Choroid plexus epithelial cell (primary cell): ENCODE measurements at regions not wholly inside any gene's neighbourhood (a gene's known extent, or its start where the extent isn't known, plus 50 kb on each side); places are given as distances from the start of the nearest gene placed in this dataset.

Source experiments
- DNase-seq: peaks from one replicate; pipeline ENCODE4 v3.0.0-alpha.2; 2010; ENCODE audit warnings: low read depth
- H3K4me3 ChIP-seq: 2 replicates; pipeline ENCODE4 v1.5.1; 2011; ENCODE audit warnings: low read depth, mild to moderate bottlenecking, control low read depth, low read length, moderate library complexity
- CTCF ChIP-seq: conservative IDR thresholded peaks from 2 replicates; pipeline ENCODE4 v1.5.1; 2011; ENCODE audit warnings: low read depth, mild to moderate bottlenecking, control low read depth, inconsistent platforms, low read length, moderate library complexity

DNA sequence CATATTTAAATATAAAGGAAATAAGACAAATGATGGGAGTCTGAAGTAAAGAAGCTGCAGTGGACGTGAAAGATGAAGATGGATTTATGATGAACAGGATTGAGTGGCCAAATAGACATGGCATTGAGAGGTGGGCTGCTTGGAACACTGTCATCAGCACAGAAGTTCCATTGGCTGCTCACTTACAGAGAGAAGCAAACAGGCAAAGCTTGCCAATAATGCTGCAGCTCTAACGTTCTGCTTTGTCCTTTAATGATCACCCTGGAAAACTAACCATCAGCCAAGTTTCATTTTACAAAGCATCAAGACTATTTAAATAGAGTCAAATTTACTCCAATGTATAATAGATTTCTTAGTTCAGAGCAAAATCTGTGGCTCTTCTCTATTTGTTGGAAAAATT, 721.4 kb downstream of the TMTC2 start:
- peak; percentile 16 for DNase-seq
- no peak for TF ChIP-seq CTCF
- no peak overlapping the region for H3K4me3 ChIP-seq

DNA sequence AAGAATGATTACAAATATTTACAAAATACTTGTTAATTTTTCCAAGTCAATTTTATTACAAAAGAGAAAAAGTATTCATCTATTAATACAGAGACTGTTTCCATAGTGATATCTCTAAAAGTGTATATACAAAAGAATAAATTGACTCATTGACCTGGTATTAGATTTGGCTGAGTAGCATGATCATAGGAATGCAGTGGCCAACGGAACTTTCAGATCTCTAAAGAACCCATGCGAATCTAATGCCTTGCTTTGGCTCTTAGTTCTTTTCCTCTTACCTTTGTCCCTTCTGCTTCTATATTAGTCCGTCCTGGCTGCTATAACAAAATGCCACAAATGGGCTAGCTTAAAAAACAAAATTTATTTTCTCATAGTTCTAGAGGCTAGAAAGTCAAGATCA, 717.8 kb downstream of the TMTC2 start:
- TF ChIP-seq CTCF: no peak
- no peak overlapping the region for H3K4me3 ChIP-seq
- DNase-seq: peak; percentile 57

- DNase-seq: no peak
- no peak for TF ChIP-seq CTCF
- H3K4me3 ChIP-seq: no peak overlapping the region
Observed at GRCh38 chr12:83390186-83390585, 703.5 kb downstream of the TMTC2 start.

GRCh38 chr12:83389237-83389996, 702.7 kb downstream of the TMTC2 start:
- no peak overlapping the region for H3K4me3 ChIP-seq
- TF ChIP-seq CTCF: peak; percentile 28
- no peak for DNase-seq

GRCh38 chr12:83388551-83388950, 701.8 kb downstream of the TMTC2 start:
- DNase-seq: no peak
- H3K4me3 ChIP-seq: no peak overlapping the region
- no peak for TF ChIP-seq CTCF

DNA sequence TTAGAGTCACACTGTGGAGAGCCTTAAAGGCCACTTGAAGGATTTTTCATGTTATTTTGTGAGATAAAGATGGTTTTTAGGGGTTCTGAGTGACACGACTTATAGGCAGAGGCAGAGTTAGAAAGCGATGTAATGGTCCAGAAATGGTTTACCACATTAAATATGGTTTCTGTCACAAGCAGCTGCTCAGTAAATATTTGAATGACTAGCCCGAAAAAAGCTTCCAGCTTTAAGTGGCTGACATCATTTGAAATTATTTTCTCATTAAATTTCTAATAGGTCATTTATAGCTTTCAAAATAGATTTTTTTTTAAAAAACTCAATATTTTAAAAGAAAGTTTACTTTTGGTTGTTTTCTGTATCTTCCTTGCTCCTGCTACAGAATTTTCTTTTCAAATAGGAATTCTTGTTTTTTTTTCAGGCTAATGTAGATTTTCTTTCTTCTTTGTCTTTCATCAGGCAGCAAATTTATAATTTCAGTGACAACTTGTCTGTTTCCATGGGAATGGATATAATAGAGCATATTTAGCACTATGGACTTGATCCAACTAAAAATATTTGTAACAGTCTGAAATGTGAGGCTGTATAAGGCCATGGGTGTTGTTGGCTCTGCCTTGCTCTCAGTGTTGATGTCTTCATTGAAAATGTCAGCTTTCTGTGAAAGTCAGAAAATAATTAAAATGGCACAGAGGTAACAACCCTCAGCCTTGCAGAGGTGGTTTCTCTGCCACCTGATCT, 700.0 kb downstream of the TMTC2 start:
- TF ChIP-seq CTCF: no peak
- no peak overlapping the region for H3K4me3 ChIP-seq
- no peak for DNase-seq
